Breast epithelium (tissue), 4 donors: ENCODE measurements at regions not wholly inside any gene's neighbourhood (a gene's known extent, or its start where the extent isn't known, plus 50 kb on each side); places are given as distances from the start of the nearest gene placed in this dataset.

Source experiments
- DNase-seq, 2 donors: peaks; one replicate each; pipeline ENCODE4 v3.0.0-alpha.2; 2019; ENCODE audit warnings: low spot score in 2 of 2
- H3K27ac ChIP-seq, 2 donors: fragments of 200-600 bp; sonication (generic) in 1 of 2; one replicate each; pipeline ENCODE4 v1.5.1; 2016 to 2019; ENCODE audit warnings: mild to moderate bottlenecking in 1 of 2
- H3K27me3 ChIP-seq, 2 donors: fragments of 200-600 bp; sonication (generic) in 1 of 2; one replicate each; pipeline versions ENCODE4 v1.5.1 to v1.6.0; 2017 to 2019; ENCODE audit warnings: control low read depth in 1 of 2, mild to moderate bottlenecking in 1 of 2
- H3K36me3 ChIP-seq: fragments of 200-600 bp; one replicate; pipeline ENCODE4 v1.5.1; 2019
- H3K4me1 ChIP-seq, 2 donors: fragments of 200-600 bp; sonication (generic); one replicate each; pipeline ENCODE4 v1.5.1; 2016 to 2019; ENCODE audit warnings: control low read depth in 1 of 2
- H3K4me3 ChIP-seq, 3 donors: fragments of 200-600 bp; sonication (generic); 1 replicate in 2 of 3; 2 replicates in 1 of 3; pipeline ENCODE4 v1.5.1; 2016 to 2019; ENCODE audit warnings: mild to moderate bottlenecking in 3 of 3, moderate library complexity in 2 of 3
- H3K9me3 ChIP-seq, 2 donors: fragments of 200-600 bp; sonication (generic) in 1 of 2; one replicate each; pipeline ENCODE4 v1.5.1; 2016 to 2019; ENCODE audit warnings: control low read depth in 1 of 2
- CTCF ChIP-seq, 3 donors: fragments of 450-650 bp; IDR thresholded peaks; one replicate each; pipeline ENCODE4 v1.5.1; 2016 to 2017; ENCODE audit warnings: antibody characterized with exemption in 3 of 3, mild to moderate bottlenecking in 3 of 3, moderate library complexity in 3 of 3
- POLR2A ChIP-seq: fragments of 450-650 bp; IDR thresholded peaks from one replicate; pipeline ENCODE4 v1.6.1; 2016; ENCODE audit warnings: antibody characterized with exemption, mild to moderate bottlenecking, moderate library complexity
- POLR2AphosphoS5 ChIP-seq, 3 donors: sonication (generic); formaldehyde crosslinking; IDR thresholded peaks; one replicate each; pipeline ENCODE4 v1.6.1; 2017; ENCODE audit warnings: antibody characterized with exemption in 3 of 3
- intact Hi-C: fragments of 100-400 bp; cut with DNase I; formaldehyde crosslinking; loops from one replicate; pipeline ENCODE4 v1.15.1; 2023; ENCODE audit warnings: low total_unique reads

GRCh38 chr1:115452600-115453329 is 114.7 kb upstream of the NGF start:
- no peaks in the 10 kb centered on the region for H3K4me1 ChIP-seq
- no peaks in the 10 kb centered on the region for H3K27me3 ChIP-seq
- intact Hi-C loops = loop anchor here (2.0 kb wide), 1 partner anchor 38 kb away; no protein-coding TSS in a partner anchor
- no peaks in the 10 kb centered on the region for H3K9me3 ChIP-seq
- no peak overlapping the region for H3K27ac ChIP-seq
- no peak for TF ChIP-seq POLR2AphosphoS5 (IDR thresholded peaks at IDR 0.05)
- TF ChIP-seq POLR2A = no peak
- TF ChIP-seq CTCF (IDR thresholded peaks at IDR 0.05) = no peak
- DNase-seq = no peak
- no peaks in the 10 kb centered on the region for H3K36me3 ChIP-seq
- H3K4me3 ChIP-seq = no peak overlapping the region

GRCh38 chr1:115450501-115451040 is 112.5 kb upstream of the NGF start:
- no peak for DNase-seq
- TF ChIP-seq CTCF (IDR thresholded peaks at IDR 0.05) (no peak), POLR2A (no peak), POLR2AphosphoS5 (IDR thresholded peaks at IDR 0.05) (no peak)
- no peaks in the 10 kb centered on the region for H3K36me3 ChIP-seq
- no peaks in the 10 kb centered on the region for H3K9me3 ChIP-seq
- intact Hi-C loops = no loop called here
- H3K4me3 ChIP-seq = no peak overlapping the region
- no peak overlapping the region for H3K27ac ChIP-seq
- no peaks in the 10 kb centered on the region for H3K27me3 ChIP-seq
- no peaks in the 10 kb centered on the region for H3K4me1 ChIP-seq

- Histone ChIP-seq H3K27me3 (no peaks in the 10 kb centered on the region), H3K9me3 (no peaks in the 10 kb centered on the region), H3K4me3 (no peak overlapping the region), H3K36me3 (no peaks in the 10 kb centered on the region), H3K4me1 (no peaks in the 10 kb centered on the region), H3K27ac (no peak overlapping the region)
- intact Hi-C loops = no loop called here
- TF ChIP-seq POLR2A (no peak), POLR2AphosphoS5 (IDR thresholded peaks at IDR 0.05) (no peak), CTCF (IDR thresholded peaks at IDR 0.05) (no peak)
- no peak for DNase-seq
Measured at GRCh38 chr1:115448282-115449044, 110.4 kb upstream of the NGF start.

- H3K9me3 ChIP-seq = no peaks in the 10 kb centered on the region
- H3K27ac ChIP-seq = no peak overlapping the region
- H3K4me3 ChIP-seq = no peak overlapping the region
- intact Hi-C loops = no loop called here
- no peak for DNase-seq
- H3K36me3 ChIP-seq = no peaks in the 10 kb centered on the region
- H3K27me3 ChIP-seq = no peaks in the 10 kb centered on the region
- no peaks in the 10 kb centered on the region for H3K4me1 ChIP-seq
- TF ChIP-seq POLR2A = no peak
- TF ChIP-seq POLR2AphosphoS5 (IDR thresholded peaks at IDR 0.05) = no peak
Measured at GRCh38 chr1:115447672-115448071, 109.6 kb upstream of the NGF start.

- intact Hi-C loops = no loop called here
- no peak overlapping the region for H3K4me3 ChIP-seq
- H3K4me1 ChIP-seq = no peaks in the 10 kb centered on the region
- H3K27me3 ChIP-seq = no peaks in the 10 kb centered on the region
- TF ChIP-seq POLR2A (no peak), CTCF (IDR thresholded peaks at IDR 0.05) (no peak), POLR2AphosphoS5 (IDR thresholded peaks at IDR 0.05) (no peak)
- H3K36me3 ChIP-seq = no peaks in the 10 kb centered on the region
- no peaks in the 10 kb centered on the region for H3K9me3 ChIP-seq
- DNase-seq = no peak
- no peak overlapping the region for H3K27ac ChIP-seq
Measured at GRCh38 chr1:115445090-115445489, 107.0 kb upstream of the NGF start.
